IMR-90 (cell line): ENCODE measurements at regions not wholly inside any gene's neighbourhood (a gene's known extent, or its start where the extent isn't known, plus 50 kb on each side); places are given as distances from the start of the nearest gene placed in this dataset.
A peak's percentile ranks its signal among the peaks of the same experiment; 100 is the strongest.
"Not testable (repeated sequence)": the region's sequence is repeated elsewhere in the genome, so short reads cannot be mapped to it uniquely, and the experiment has no call there.

Experiments
- ATAC-seq: fragments of 200-7000 bp; cut with Tn5 transposase; 2 replicates; pipeline ENCODE4 v1.9.1; 2020; ENCODE audit warnings: low read depth, mild to moderate bottlenecking, moderate library complexity
- BruUV-seq: library from RNA; stranded (reverse); fragments of 400-500 nt; replicated peaks from 2 replicates; lab custom pipeline; 2021; lab: Mats Ljungman, UMichigan
- CTCF ChIA-PET: fragments of 300-600 bp; formaldehyde crosslinking; extraction: SDS; loops from one replicate; lab custom pipeline; 2021; ENCODE audit warnings: antibody characterized with exemption; lab: Yijun Ruan, JAX
- POLR2A ChIA-PET: fragments of 300-600 bp; sonication (Branson Sonifier 250); formaldehyde crosslinking; loops from one replicate; lab custom pipeline; 2022; ENCODE audit warnings: antibody characterized with exemption; ENCODE audit not compliant: unreplicated experiment; lab: Charles Lee
- DNase-seq: peaks from one replicate; pipeline ENCODE4 v3.0.0; 2013
- H2AFZ ChIP-seq: replicated peaks from 2 replicates; pipeline ENCODE3; 2013; ENCODE audit warnings: low read length, mild to moderate bottlenecking; ENCODE audit not compliant: poor library complexity
- H2AK5ac ChIP-seq: 2 replicates; pipeline ENCODE4 v1.6.1; 2013; ENCODE audit warnings: low read depth, low read length, inconsistent platforms
- H2AK9ac ChIP-seq: replicated peaks from 2 replicates; pipeline ENCODE3; 2013; ENCODE audit warnings: mild to moderate bottlenecking, low read depth, low read length, moderate library complexity; ENCODE audit not compliant: poor library complexity
- H2BK120ac ChIP-seq: 2 replicates; pipeline ENCODE4 v1.6.1; 2013; ENCODE audit warnings: low read depth, low read length, inconsistent platforms
- H2BK15ac ChIP-seq: 3 replicates; pipeline ENCODE4 v1.6.1; 2013; ENCODE audit warnings: low read depth, low read length, inconsistent platforms
- H2BK20ac ChIP-seq: 2 replicates; pipeline ENCODE4 v1.6.1; 2013; ENCODE audit warnings: low read depth, mild to moderate bottlenecking, inconsistent platforms, low read length, moderate library complexity
- H2BK5ac ChIP-seq: 2 replicates; pipeline ENCODE4 v1.6.1; 2013; ENCODE audit warnings: mild to moderate bottlenecking, low read depth, low read length, inconsistent platforms; ENCODE audit not compliant: poor library complexity, severe bottlenecking
- H3K14ac ChIP-seq: replicated peaks from 2 replicates; pipeline ENCODE4 v1.6.1; 2013; ENCODE audit warnings: low read depth, low read length, inconsistent platforms
- H3K18ac ChIP-seq: 2 replicates; pipeline ENCODE4 v1.6.1; 2013; ENCODE audit warnings: low read depth, low read length, control low read depth
- H3K23ac ChIP-seq: 2 replicates; pipeline ENCODE4 v1.6.1; 2013; ENCODE audit warnings: low read depth, low read length, inconsistent platforms
- H3K27ac ChIP-seq: 2 replicates; pipeline ENCODE4 v1.5.1; 2013; ENCODE audit warnings: mild to moderate bottlenecking, control low read depth, low read length; ENCODE audit not compliant: insufficient read depth
- H3K27me3 ChIP-seq: 2 replicates; pipeline ENCODE4 v1.6.1; 2013; ENCODE audit warnings: low read length; ENCODE audit not compliant: control insufficient read depth, insufficient read depth
- H3K36me3 ChIP-seq: 2 replicates; pipeline ENCODE4 v1.6.1; 2013; ENCODE audit warnings: low read length, mixed read lengths; ENCODE audit not compliant: control insufficient read depth, insufficient read depth
- H3K4ac ChIP-seq: 2 replicates; pipeline ENCODE4 v1.6.1; 2013; ENCODE audit warnings: low read depth, low read length, inconsistent platforms
- H3K4me1 ChIP-seq: 2 replicates; pipeline ENCODE4 v1.6.1; 2013; ENCODE audit warnings: low read length, mixed read lengths; ENCODE audit not compliant: control insufficient read depth, insufficient read depth
- H3K4me2 ChIP-seq: 2 replicates; pipeline ENCODE4 v1.6.1; 2013; ENCODE audit warnings: low read depth, mild to moderate bottlenecking, control low read depth, low read length, moderate library complexity
- H3K4me3 ChIP-seq: 2 replicates; pipeline ENCODE4 v1.5.1; 2013; ENCODE audit warnings: low read depth, mild to moderate bottlenecking, control low read depth, low read length, moderate library complexity; ENCODE audit not compliant: insufficient read depth
- H3K56ac ChIP-seq: 2 replicates; pipeline ENCODE4 v1.6.1; 2013; ENCODE audit warnings: low read length, inconsistent platforms; ENCODE audit not compliant: insufficient read depth; ENCODE audit errors: extremely low read depth
- H3K79me1 ChIP-seq, 2 experiments: 2 replicates each; pipeline ENCODE4 v1.6.1; 2013; ENCODE audit warnings: low read length in 2 of 2, inconsistent platforms in 1 of 2, low read depth in 1 of 2
- H3K9ac ChIP-seq: 2 replicates; pipeline ENCODE4 v1.6.1; 2013; ENCODE audit warnings: low read depth, low read length, control low read depth
- H3K9me1 ChIP-seq: 2 replicates; pipeline ENCODE4 v1.6.1; 2013; ENCODE audit warnings: low read length, inconsistent platforms; ENCODE audit not compliant: insufficient read depth
- H3K9me3 ChIP-seq: 2 replicates; pipeline ENCODE4 v1.6.1; 2013; ENCODE audit warnings: low read length; ENCODE audit not compliant: control insufficient read depth, insufficient read depth
- H4K20me1 ChIP-seq: 2 replicates; pipeline ENCODE4 v1.6.1; 2013; ENCODE audit warnings: low read length, inconsistent platforms; ENCODE audit not compliant: insufficient read depth
- H4K5ac ChIP-seq: 2 replicates; pipeline ENCODE4 v1.6.1; 2013; ENCODE audit warnings: mild to moderate bottlenecking, low read depth, low read length, control low read depth
- H4K8ac ChIP-seq, 2 experiments: 2 replicates each; pipeline ENCODE4 v1.6.1; 2013; ENCODE audit warnings: low read depth in 2 of 2, low read length in 2 of 2, control low read depth in 1 of 2, inconsistent platforms in 1 of 2
- H4K91ac ChIP-seq: 2 replicates; pipeline ENCODE4 v1.6.1; 2013; ENCODE audit warnings: low read depth, low read length, inconsistent platforms; ENCODE audit not compliant: insufficient read depth
- CHD1 ChIP-seq: IDR thresholded peaks from 2 replicates; pipeline ENCODE4 v1.6.1; 2012; ENCODE audit warnings: low read depth, low read length, improper control_type of control experiment
- MAFK ChIP-seq: IDR thresholded peaks from 2 replicates; pipeline ENCODE4 v1.6.1; 2012; ENCODE audit warnings: low read depth, low read length, improper control_type of control experiment
- WGBS, 2 experiments: methylation state at CpG; one replicate each; pipeline versions ENCODE4 v1.1.5 to v1.1.7; 2013; ENCODE audit warnings: missing lambda C conversion rate in 2 of 2; ENCODE audit not compliant: insufficient read length in 1 of 2; ENCODE audit errors: extremely low coverage in 2 of 2; 5-methylcytosine and 5-hydroxymethylcytosine counted together
- dilution Hi-C: fragments of 300-500 bp; cut with HindIII; formaldehyde crosslinking; loops from one replicate; pipeline ENCODE4 v1.14.3; 2018; ENCODE audit warnings: low sequenced_read_pairs; ENCODE audit not compliant: unreplicated experiment
- in situ Hi-C: fragments of 300-500 bp; cut with MboI; formaldehyde crosslinking; loops from 3 replicates; pipeline ENCODE4 v1.14.3; 2019; ENCODE audit warnings: low sequenced_read_pairs, inconsistent platforms, mixed read lengths
- intact Hi-C: fragments of 100-400 bp; cut with micrococcal nuclease; formaldehyde crosslinking; loops from 2 replicates; pipeline ENCODE4 v1.10.0; 2022

GRCh38 chr2:41334159-41334558, 713.7 kb upstream of the PKDCC start:
- Histone ChIP-seq H3K4me1 (no peaks in the 10 kb centered on the region), H3K4me2 (no peak overlapping the region), H4K20me1 (no peaks in the 10 kb centered on the region), H3K14ac (no peak overlapping the region), H2AK5ac (no peak overlapping the region), H3K18ac (no peak overlapping the region), H3K27me3 (no peaks in the 10 kb centered on the region), H3K9me1 (no peaks in the 10 kb centered on the region), H4K8ac (no peak overlapping the region), H2BK120ac (no peak overlapping the region), H2AK9ac (no peak overlapping the region), H3K27ac (no peak overlapping the region), H3K36me3 (no peaks in the 10 kb centered on the region), H4K5ac (no peak overlapping the region), H2BK20ac (no peak overlapping the region), H3K4me3 (no peak overlapping the region), H3K9me3 (no peaks in the 10 kb centered on the region), H4K91ac (no peak overlapping the region), H3K56ac (no peak overlapping the region), H2BK5ac (no peak overlapping the region), H2AFZ (no peak overlapping the region), H3K4ac (no peak overlapping the region), H3K9ac (no peak overlapping the region), H3K79me1 (no peaks in the 10 kb centered on the region), H3K23ac (no peak overlapping the region), H2BK15ac (no peak overlapping the region)
- ChIA-PET POLR2A (no interaction called here), CTCF (no interaction called here)
- no peak for ATAC-seq
- WGBS, 2 experiments = no CpG with 5 or more reads among the region's 2 CpGs
- no peak for DNase-seq
- dilution Hi-C loops = no loop called here
- in situ Hi-C loops = no loop called here
- intact Hi-C loops = no loop called here
- TF ChIP-seq CHD1 (no peak), MAFK (peak; percentile 98)
- no TSS peak for BruUV-seq

DNA sequence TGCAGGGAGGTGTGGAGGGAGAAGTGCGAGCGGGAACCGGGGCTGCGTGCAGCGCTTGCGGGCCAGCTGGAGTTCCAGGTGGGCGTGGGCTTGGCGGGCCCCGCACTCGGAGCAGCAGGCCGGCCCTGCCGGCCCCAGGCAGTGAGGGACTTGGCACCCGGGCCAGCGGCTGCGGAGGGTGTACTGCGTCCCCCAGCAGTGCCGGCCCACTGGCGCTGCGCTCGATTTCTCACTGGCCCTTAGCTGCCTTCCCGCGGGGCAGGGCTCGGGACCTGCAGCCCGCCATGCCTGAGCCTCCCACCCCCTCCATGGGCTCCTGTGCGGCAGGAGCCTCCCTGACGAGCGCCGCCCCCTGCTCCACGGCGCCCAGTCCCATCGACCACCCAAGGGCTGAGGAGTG, 712.2 kb upstream of the PKDCC start:
- ATAC-seq, H4K5ac ChIP-seq, H2AK9ac ChIP-seq, H3K18ac ChIP-seq, H3K14ac ChIP-seq, H3K4me2 ChIP-seq, DNase-seq, H3K9me1 ChIP-seq, H2BK20ac ChIP-seq, H3K4ac ChIP-seq, H2AFZ ChIP-seq, H3K79me1 ChIP-seq, H3K36me3 ChIP-seq, H4K91ac ChIP-seq, H2BK15ac ChIP-seq, CTCF ChIA-PET, H2BK120ac ChIP-seq, H3K56ac ChIP-seq, H4K20me1 ChIP-seq, H3K27me3 ChIP-seq, BruUV-seq, POLR2A ChIA-PET, H3K27ac ChIP-seq, in situ Hi-C loops, H3K23ac ChIP-seq, H4K8ac ChIP-seq, H3K4me3 ChIP-seq, dilution Hi-C loops, intact Hi-C loops, H3K9me3 ChIP-seq, H3K9ac ChIP-seq, H2AK5ac ChIP-seq, H3K4me1 ChIP-seq, H2BK5ac ChIP-seq: not testable (repeated sequence)
- WGBS, 2 experiments = 93% methylated on average over 5 of the region's 31 CpGs; no CpG with 5 or more reads in 1 of the 2 experiments
